H9 (cell line): ENCODE measurements at regions not wholly inside any gene's neighbourhood (a gene's known extent, or its start where the extent isn't known, plus 50 kb on each side); places are given as distances from the start of the nearest gene placed in this dataset.

ENCODE experiments used
- DNase-seq: peaks from one replicate; pipeline ENCODE4 v3.0.0-alpha.2; 2017
- H2AFZ ChIP-seq: one replicate; pipeline ENCODE4 v1.6.1; 2013; ENCODE audit warnings: mild to moderate bottlenecking, low read length, control low read depth, moderate library complexity
- H2AK5ac ChIP-seq: 2 replicates; pipeline ENCODE4 v1.6.1; 2013; ENCODE audit warnings: low read length, control low read depth, mixed read lengths; ENCODE audit not compliant: insufficient read length
- H2BK120ac ChIP-seq: one replicate; pipeline ENCODE4 v1.6.1; 2013; ENCODE audit warnings: low read depth, mild to moderate bottlenecking, low read length, control low read depth, inconsistent platforms; ENCODE audit not compliant: poor library complexity, severe bottlenecking
- H2BK12ac ChIP-seq: 2 replicates; pipeline ENCODE4 v1.6.1; 2013; ENCODE audit warnings: low read length, control low read depth, mixed read lengths, low read depth; ENCODE audit not compliant: insufficient read length
- H2BK15ac ChIP-seq: 2 replicates; pipeline ENCODE4 v1.6.1; 2013; ENCODE audit warnings: low read depth, low read length, control low read depth
- H2BK20ac ChIP-seq: one replicate; pipeline ENCODE4 v1.6.1; 2013; ENCODE audit warnings: low read depth, mild to moderate bottlenecking, low read length, control low read depth, inconsistent platforms; ENCODE audit not compliant: poor library complexity, severe bottlenecking
- H2BK5ac ChIP-seq: 2 replicates; pipeline ENCODE4 v1.6.1; 2013; ENCODE audit warnings: low read length, control low read depth, mixed read lengths; ENCODE audit not compliant: insufficient read length
- H3K14ac ChIP-seq: 2 replicates; pipeline ENCODE4 v1.6.1; 2013; ENCODE audit warnings: low read length, control low read depth; ENCODE audit not compliant: insufficient read depth
- H3K18ac ChIP-seq: 2 replicates; pipeline ENCODE4 v1.6.1; 2013; ENCODE audit warnings: low read depth, mild to moderate bottlenecking, mixed read lengths, low read length, control low read depth; ENCODE audit not compliant: insufficient read length
- H3K23ac ChIP-seq: 2 replicates; pipeline ENCODE4 v1.6.1; 2013; ENCODE audit warnings: low read length, control low read depth, mixed read lengths, low read depth; ENCODE audit not compliant: insufficient read length
- H3K23me2 ChIP-seq: 2 replicates; pipeline ENCODE4 v1.6.1; 2013; ENCODE audit warnings: low read depth, mild to moderate bottlenecking, mixed read lengths, low read length, control low read depth; ENCODE audit not compliant: insufficient read length, poor library complexity, severe bottlenecking
- H3K27ac ChIP-seq: 2 replicates; pipeline ENCODE4 v1.5.1; 2013; ENCODE audit warnings: low read length, control low read depth, mixed read lengths, low read depth; ENCODE audit not compliant: insufficient read length
- H3K27me3 ChIP-seq: 2 replicates; pipeline ENCODE4 v1.6.1; 2013; ENCODE audit warnings: low read length, control low read depth, inconsistent platforms; ENCODE audit not compliant: insufficient read depth
- H3K4ac ChIP-seq: 2 replicates; pipeline ENCODE4 v1.6.1; 2013; ENCODE audit warnings: low read depth, mild to moderate bottlenecking, control low read depth, inconsistent platforms, low read length, moderate library complexity
- H3K4me1 ChIP-seq: 2 replicates; pipeline ENCODE4 v1.6.1; 2013; ENCODE audit warnings: low read length, control low read depth, inconsistent platforms; ENCODE audit not compliant: insufficient read depth
- H3K4me2 ChIP-seq: 2 replicates; pipeline ENCODE4 v1.6.1; 2013; ENCODE audit warnings: low read length, control low read depth, mixed read lengths; ENCODE audit not compliant: insufficient read length, insufficient read depth
- H3K56ac ChIP-seq: 2 replicates; pipeline ENCODE4 v1.6.1; 2013; ENCODE audit warnings: low read depth, mild to moderate bottlenecking, mixed read lengths, low read length, control low read depth; ENCODE audit not compliant: insufficient read length
- H3K79me1 ChIP-seq: 2 replicates; pipeline ENCODE4 v1.6.1; 2013; ENCODE audit warnings: low read depth, mild to moderate bottlenecking, moderate library complexity, low read length, control low read depth, inconsistent platforms; ENCODE audit not compliant: insufficient read depth, poor library complexity, severe bottlenecking
- H3K79me2 ChIP-seq: 2 replicates; pipeline ENCODE4 v1.6.1; 2013; ENCODE audit warnings: low read length, control low read depth, inconsistent platforms; ENCODE audit not compliant: insufficient read depth
- H3K9ac ChIP-seq: 2 replicates; pipeline ENCODE4 v1.6.1; 2013; ENCODE audit warnings: low read length, control low read depth, mixed read lengths; ENCODE audit not compliant: insufficient read length; ENCODE audit errors: extremely low read depth
- H3K9me3 ChIP-seq: one replicate; pipeline ENCODE4 v1.6.1; 2013; ENCODE audit warnings: low read depth, low read length, inconsistent platforms; ENCODE audit not compliant: control insufficient read depth
- H3T11ph ChIP-seq: one replicate; pipeline ENCODE4 v1.6.1; 2013; ENCODE audit warnings: mild to moderate bottlenecking, low read length, control low read depth, inconsistent platforms
- H4K20me1 ChIP-seq: one replicate; pipeline ENCODE4 v1.6.1; 2013; ENCODE audit not compliant: control insufficient read depth, insufficient read length, insufficient read depth
- H4K5ac ChIP-seq: 2 replicates; pipeline ENCODE4 v1.6.1; 2013; ENCODE audit warnings: low read depth, mild to moderate bottlenecking, mixed read lengths, low read length, control low read depth; ENCODE audit not compliant: insufficient read length
- H4K8ac ChIP-seq: replicated peaks from 2 replicates; pipeline ENCODE4 v1.6.1; 2013; ENCODE audit warnings: low read length, control low read depth, mixed read lengths, low read depth; ENCODE audit not compliant: insufficient read length
- H4K91ac ChIP-seq: 2 replicates; pipeline ENCODE4 v1.6.1; 2013; ENCODE audit warnings: low read depth, mild to moderate bottlenecking, moderate library complexity, mixed read lengths, low read length, control low read depth; ENCODE audit not compliant: insufficient read length
- H3K27ac Mint-ChIP-seq, 3 experiments: 2 replicates in 2 of 3; 3 replicates in 1 of 3; pipeline ENCODE4 v1.8.0; 2020 to 2021; ENCODE audit warnings: mixed read lengths in 3 of 3, mild to moderate bottlenecking in 1 of 3, moderate library complexity in 1 of 3
- H3K27me3 Mint-ChIP-seq: 2 replicates; pipeline ENCODE4 v1.8.0; 2021; ENCODE audit warnings: low read depth, mild to moderate bottlenecking, moderate library complexity, mixed read lengths
- H3K36me3 Mint-ChIP-seq, 3 experiments: 2 replicates in 2 of 3; 3 replicates in 1 of 3; pipeline ENCODE4 v1.8.0; 2020 to 2021; ENCODE audit warnings: low read depth in 3 of 3, mixed read lengths in 3 of 3; ENCODE audit not compliant: insufficient read depth in 1 of 3
- H3K4me1 Mint-ChIP-seq, 2 experiments: 2 replicates each; pipeline ENCODE4 v1.8.0; 2020; ENCODE audit warnings: mixed read lengths in 2 of 2
- H3K4me3 Mint-ChIP-seq, 2 experiments: 2 replicates in 1 of 2; 3 replicates in 1 of 2; pipeline ENCODE4 v1.8.0; 2020 to 2021; ENCODE audit warnings: mild to moderate bottlenecking in 2 of 2, mixed read lengths in 2 of 2, moderate library complexity in 1 of 2
- H3K9me3 Mint-ChIP-seq, 2 experiments: 2 replicates in 1 of 2; 3 replicates in 1 of 2; pipeline ENCODE4 v1.8.0; 2020; ENCODE audit warnings: mild to moderate bottlenecking in 2 of 2, mixed read lengths in 2 of 2, moderate library complexity in 1 of 2
- CTCF ChIP-seq: fragments of 200-600 bp; sonication (generic); conservative IDR thresholded peaks from 3 replicates; pipeline ENCODE4 v1.8.0; 2021; ENCODE audit warnings: antibody characterized with exemption, mild to moderate bottlenecking
- WGBS: extraction: QIAGEN DNeasy Blood & Tissue Kit; methylation state at CpG from one replicate; pipeline ENCODE4 v1.1.7; 2013; ENCODE audit warnings: missing lambda C conversion rate, low lambda C conversion rate, mixed read lengths; ENCODE audit not compliant: insufficient read length; ENCODE audit errors: extremely low coverage; 5-methylcytosine and 5-hydroxymethylcytosine counted together

GRCh38 chr14:97730706-97731105 is 933.5 kb downstream of the VRK1 start:
- Histone ChIP-seq H3K56ac (no peak overlapping the region), H4K91ac (no peak overlapping the region), H3K4me1 (no peaks in the 10 kb centered on the region), H3T11ph (no peak overlapping the region), H3K23ac (no peak overlapping the region), H3K4me2 (no peak overlapping the region), H2AK5ac (no peak overlapping the region), H3K27me3 (no peaks in the 10 kb centered on the region), H3K18ac (no peak overlapping the region), H3K4ac (no peak overlapping the region), H4K20me1 (no peaks in the 10 kb centered on the region), H2BK15ac (no peak overlapping the region), H3K27ac (no peak overlapping the region), H2AFZ (no peak overlapping the region), H2BK12ac (no peak overlapping the region), H3K9me3 (no peaks in the 10 kb centered on the region), H4K5ac (no peak overlapping the region), H2BK20ac (no peak overlapping the region), H3K23me2 (no peaks in the 10 kb centered on the region), H3K9ac (no peak overlapping the region), H4K8ac (no peak overlapping the region), H3K79me2 (no peaks in the 10 kb centered on the region), H2BK120ac (no peak overlapping the region), H3K14ac (no peak overlapping the region), H2BK5ac (no peak overlapping the region), H3K79me1 (no peaks in the 10 kb centered on the region)
- no peak for DNase-seq
- TF ChIP-seq CTCF, result no peak
- H3K9me3 Mint-ChIP-seq, result peaks cover 0 to 3% of the 10 kb centered on the region in 2 experiments; a peak in 3 of 5 replicates
- no CpG with 5 or more reads among the region's 4 CpGs for WGBS
- no peaks in the 10 kb centered on the region for H3K27me3 Mint-ChIP-seq
- peaks cover 0 to 3% (median 0%) of the 10 kb centered on the region in 3 experiments; a peak in 1 of 7 replicates for H3K36me3 Mint-ChIP-seq
- no peaks in the 10 kb centered on the region for H3K4me1 Mint-ChIP-seq
- no peak overlapping the region for H3K27ac Mint-ChIP-seq
- H3K4me3 Mint-ChIP-seq, result no peak overlapping the region
